Glutamatergic neuron (in vitro differentiated cells): ENCODE measurements at regions not wholly inside any gene's neighbourhood (a gene's known extent, or its start where the extent isn't known, plus 50 kb on each side); places are given as distances from the start of the nearest gene placed in this dataset.
"Not testable (repeated sequence)": the region's sequence is repeated elsewhere in the genome, so short reads cannot be mapped to it uniquely, and the experiment has no call there.

ENCODE experiments used
- DNase-seq: peaks from one replicate; pipeline ENCODE4 v3.0.0; 2022
- H3K27ac Mint-ChIP-seq: one replicate; pipeline ENCODE4 v1.8.0; 2020; ENCODE audit warnings: mild to moderate bottlenecking, mixed read lengths, inconsistent platforms; ENCODE audit not compliant: unreplicated experiment
- H3K27me3 Mint-ChIP-seq: one replicate; pipeline ENCODE4 v1.8.0; 2020; ENCODE audit warnings: mild to moderate bottlenecking, moderate library complexity, mixed read lengths, inconsistent platforms; ENCODE audit not compliant: unreplicated experiment
- H3K36me3 Mint-ChIP-seq: one replicate; pipeline ENCODE4 v1.8.0; 2020; ENCODE audit warnings: mild to moderate bottlenecking, mixed read lengths, inconsistent platforms; ENCODE audit not compliant: unreplicated experiment
- H3K4me1 Mint-ChIP-seq: one replicate; pipeline ENCODE4 v1.8.0; 2020; ENCODE audit warnings: mild to moderate bottlenecking, low read depth, mixed read lengths, inconsistent platforms; ENCODE audit not compliant: unreplicated experiment
- H3K4me3 Mint-ChIP-seq: one replicate; pipeline ENCODE4 v1.8.0; 2020; ENCODE audit warnings: mild to moderate bottlenecking, mixed read lengths, inconsistent platforms; ENCODE audit not compliant: unreplicated experiment
- H3K9me3 Mint-ChIP-seq: one replicate; pipeline ENCODE4 v1.8.0; 2020; ENCODE audit warnings: mild to moderate bottlenecking, moderate library complexity, mixed read lengths, inconsistent platforms; ENCODE audit not compliant: unreplicated experiment
- TF ChIP-seq, protein P1 (sequence below): fragments of 200-600 bp; sonication (generic); IDR thresholded peaks from one replicate; pipeline ENCODE4 v1.5.0; 2021; ENCODE audit not compliant: partially characterized antibody, unreplicated experiment

DNA sequence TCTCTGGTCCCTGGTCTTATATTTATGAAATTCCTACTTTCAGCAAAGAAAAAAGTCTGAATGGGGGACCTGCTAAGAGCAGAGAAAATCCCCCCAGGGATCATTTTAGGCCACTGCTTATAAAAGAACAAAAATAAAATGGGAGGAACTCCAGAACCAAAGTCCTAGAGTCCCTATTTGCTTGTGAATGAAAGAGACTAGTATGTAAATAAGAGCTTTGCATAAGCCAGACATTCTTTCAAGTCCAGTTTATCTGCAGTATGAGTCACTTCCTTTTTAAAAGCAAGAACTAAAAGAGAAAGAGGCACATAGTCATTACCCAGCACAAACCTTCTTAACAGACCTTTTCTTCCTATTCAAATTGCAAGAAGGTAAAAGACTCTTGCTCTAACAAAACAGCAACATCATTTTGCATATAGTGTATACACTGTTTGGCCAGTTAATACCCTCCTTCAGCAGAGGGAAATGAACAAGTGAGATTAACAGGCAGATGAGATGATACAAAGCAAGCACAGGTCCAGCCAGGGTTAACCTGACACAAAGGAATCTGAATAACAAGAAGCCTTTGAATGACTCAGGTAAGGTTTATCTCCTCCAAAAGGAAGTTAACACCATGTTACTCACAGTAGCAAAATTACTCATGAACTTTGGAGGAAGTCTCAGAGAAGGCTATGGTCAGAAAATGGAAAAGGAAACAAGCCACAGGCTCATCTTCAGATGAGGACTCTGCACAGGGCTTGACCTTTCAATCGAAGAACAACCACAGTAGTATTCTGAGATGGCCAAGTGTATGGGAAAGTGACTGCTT, 87.3 kb downstream of the PHLDA1 start:
- H3K9me3 Mint-ChIP-seq = peaks cover 4% of the 10 kb centered on the region
- TF ChIP-seq, protein P1, sequence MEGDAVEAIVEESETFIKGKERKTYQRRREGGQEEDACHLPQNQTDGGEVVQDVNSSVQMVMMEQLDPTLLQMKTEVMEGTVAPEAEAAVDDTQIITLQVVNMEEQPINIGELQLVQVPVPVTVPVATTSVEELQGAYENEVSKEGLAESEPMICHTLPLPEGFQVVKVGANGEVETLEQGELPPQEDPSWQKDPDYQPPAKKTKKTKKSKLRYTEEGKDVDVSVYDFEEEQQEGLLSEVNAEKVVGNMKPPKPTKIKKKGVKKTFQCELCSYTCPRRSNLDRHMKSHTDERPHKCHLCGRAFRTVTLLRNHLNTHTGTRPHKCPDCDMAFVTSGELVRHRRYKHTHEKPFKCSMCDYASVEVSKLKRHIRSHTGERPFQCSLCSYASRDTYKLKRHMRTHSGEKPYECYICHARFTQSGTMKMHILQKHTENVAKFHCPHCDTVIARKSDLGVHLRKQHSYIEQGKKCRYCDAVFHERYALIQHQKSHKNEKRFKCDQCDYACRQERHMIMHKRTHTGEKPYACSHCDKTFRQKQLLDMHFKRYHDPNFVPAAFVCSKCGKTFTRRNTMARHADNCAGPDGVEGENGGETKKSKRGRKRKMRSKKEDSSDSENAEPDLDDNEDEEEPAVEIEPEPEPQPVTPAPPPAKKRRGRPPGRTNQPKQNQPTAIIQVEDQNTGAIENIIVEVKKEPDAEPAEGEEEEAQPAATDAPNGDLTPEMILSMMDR = no peak
- no peak for DNase-seq
- H3K36me3 Mint-ChIP-seq = peaks cover 9% of the 10 kb centered on the region
- H3K4me3 Mint-ChIP-seq = no peak overlapping the region
- H3K4me1 Mint-ChIP-seq = no peaks in the 10 kb centered on the region
- H3K27me3 Mint-ChIP-seq = no peaks in the 10 kb centered on the region
- no peak overlapping the region for H3K27ac Mint-ChIP-seq

DNA sequence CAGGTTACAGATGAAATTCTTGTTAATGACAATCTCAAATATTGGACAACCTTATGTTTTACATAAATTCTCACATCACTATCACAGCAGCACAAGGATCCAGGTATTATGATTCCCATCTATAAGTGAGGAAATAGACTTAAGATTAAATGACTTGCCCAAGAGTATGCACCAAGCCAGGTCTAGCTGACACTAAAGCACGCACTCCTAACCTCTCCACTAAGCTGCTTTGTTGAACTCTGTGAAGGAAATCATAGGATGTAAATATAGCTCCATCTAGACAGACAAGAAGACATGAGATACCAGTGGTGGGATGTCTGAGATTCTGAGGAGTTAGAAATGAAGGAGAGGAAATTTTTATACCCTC, 87.9 kb downstream of the PHLDA1 start:
- DNase-seq = no peak
- Mint-ChIP-seq H3K36me3 (peaks cover 9% of the 10 kb centered on the region), H3K9me3 (peaks cover 4% of the 10 kb centered on the region), H3K4me1 (no peaks in the 10 kb centered on the region), H3K27me3 (no peaks in the 10 kb centered on the region), H3K4me3 (no peak overlapping the region), H3K27ac (no peak overlapping the region)
- TF ChIP-seq, protein P1 = no peak

DNA sequence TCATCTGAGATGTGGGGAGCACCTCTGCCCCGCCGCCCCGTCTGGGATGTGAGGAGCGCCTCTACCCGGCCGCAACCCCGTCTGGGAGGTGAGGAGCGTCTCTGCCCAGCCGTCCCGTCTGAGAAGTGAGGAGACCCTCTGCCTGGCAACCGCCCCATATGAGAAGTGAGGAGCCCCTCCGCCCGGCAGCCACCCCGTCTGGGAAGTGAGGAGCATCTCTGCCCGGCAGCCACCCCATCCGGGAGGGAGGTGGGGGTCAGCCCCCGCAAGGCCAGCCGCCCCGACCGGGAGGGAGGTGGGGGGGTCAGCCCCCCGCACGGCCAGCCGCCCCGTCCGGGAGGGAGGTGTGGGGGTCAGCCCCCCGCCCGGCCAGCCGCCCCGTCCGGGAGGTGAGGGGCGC, 89.9 kb downstream of the PHLDA1 start:
- H3K27ac Mint-ChIP-seq, H3K9me3 Mint-ChIP-seq, H3K4me3 Mint-ChIP-seq, H3K27me3 Mint-ChIP-seq, H3K4me1 Mint-ChIP-seq, H3K36me3 Mint-ChIP-seq, DNase-seq: not testable (repeated sequence)

DNA sequence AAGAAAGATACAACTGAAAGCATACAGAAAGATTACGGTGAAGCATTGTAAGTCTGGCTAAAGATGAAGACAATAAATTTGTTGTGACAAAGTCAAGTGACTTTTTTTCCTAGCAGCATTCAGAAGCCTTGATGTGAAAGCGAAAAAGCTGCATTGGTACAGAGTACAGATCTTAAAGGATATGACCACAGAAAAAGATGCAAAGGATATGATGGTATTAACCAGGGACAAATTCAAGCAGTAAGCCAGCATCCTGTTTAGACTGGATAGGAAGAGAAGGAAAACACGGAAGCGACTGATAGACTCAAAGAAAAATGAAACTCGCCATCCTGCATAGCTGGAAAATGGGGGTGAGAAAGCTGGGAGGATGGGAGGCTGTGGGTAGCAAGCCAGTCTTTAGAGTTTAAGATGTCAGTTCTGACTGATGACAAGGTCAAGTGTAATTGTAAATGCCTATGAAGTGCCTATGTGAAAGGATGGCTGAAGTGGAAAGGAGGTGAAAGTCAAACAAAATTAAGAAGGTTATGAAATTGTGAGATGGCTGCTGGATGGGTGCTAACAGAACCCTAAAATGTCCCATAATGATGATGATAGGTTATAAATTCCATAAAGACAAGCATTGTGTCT, 92.4 kb downstream of the PHLDA1 start:
- H3K9me3 Mint-ChIP-seq = peaks cover 4% of the 10 kb centered on the region
- H3K4me3 Mint-ChIP-seq = no peak overlapping the region
- peaks cover 2% of the 10 kb centered on the region for H3K4me1 Mint-ChIP-seq
- DNase-seq = no peak
- no peak overlapping the region for H3K27ac Mint-ChIP-seq
- TF ChIP-seq, protein P1 = no peak
- no peaks in the 10 kb centered on the region for H3K27me3 Mint-ChIP-seq
- peaks cover 9% of the 10 kb centered on the region for H3K36me3 Mint-ChIP-seq

DNA sequence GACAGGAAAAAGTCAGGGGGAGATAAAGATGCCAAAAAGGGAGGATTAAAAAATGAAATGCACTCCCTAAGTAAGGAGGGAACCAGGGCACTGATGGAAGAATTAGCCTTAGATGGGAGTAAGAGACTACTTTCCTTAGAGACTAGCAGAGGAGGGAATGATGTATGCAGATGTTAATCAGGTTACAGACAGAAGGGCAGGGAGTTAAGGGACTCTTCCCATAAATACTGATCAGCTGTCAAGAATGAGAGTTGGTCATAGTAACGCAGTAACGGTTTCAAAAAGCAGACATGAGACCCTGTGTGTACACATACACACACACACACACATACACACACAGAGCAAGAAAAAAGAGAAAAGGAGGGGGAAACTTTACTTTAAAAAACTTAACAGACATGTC, 93.4 kb downstream of the PHLDA1 start:
- TF ChIP-seq, protein P1 = no peak
- DNase-seq = no peak
- Mint-ChIP-seq H3K27ac (no peak overlapping the region), H3K36me3 (peaks cover 9% of the 10 kb centered on the region), H3K27me3 (no peaks in the 10 kb centered on the region), H3K9me3 (peaks cover 4% of the 10 kb centered on the region), H3K4me1 (peaks cover 2% of the 10 kb centered on the region), H3K4me3 (no peak overlapping the region)
